Hepatic stellate cell (primary cell): ENCODE measurements at regions not wholly inside any gene's neighbourhood (a gene's known extent, or its start where the extent isn't known, plus 50 kb on each side); places are given as distances from the start of the nearest gene placed in this dataset.
"Not testable (repeated sequence)": the region's sequence is repeated elsewhere in the genome, so short reads cannot be mapped to it uniquely, and the experiment has no call there.

Source experiments
- DNase-seq: peaks from one replicate; pipeline ENCODE4 v3.0.0; 2011; ENCODE audit warnings: low spot score

- no peak for DNase-seq
These were observed 1048.2 kb upstream of the AUTS2 start for GRCh38 chr7:68550027-68550426.

- no peak for DNase-seq
These were observed 1047.6 kb upstream of the AUTS2 start for GRCh38 chr7:68550635-68551034.

GRCh38 chr7:68556537-68556936 is 1041.7 kb upstream of the AUTS2 start:
- no peak for DNase-seq

DNA sequence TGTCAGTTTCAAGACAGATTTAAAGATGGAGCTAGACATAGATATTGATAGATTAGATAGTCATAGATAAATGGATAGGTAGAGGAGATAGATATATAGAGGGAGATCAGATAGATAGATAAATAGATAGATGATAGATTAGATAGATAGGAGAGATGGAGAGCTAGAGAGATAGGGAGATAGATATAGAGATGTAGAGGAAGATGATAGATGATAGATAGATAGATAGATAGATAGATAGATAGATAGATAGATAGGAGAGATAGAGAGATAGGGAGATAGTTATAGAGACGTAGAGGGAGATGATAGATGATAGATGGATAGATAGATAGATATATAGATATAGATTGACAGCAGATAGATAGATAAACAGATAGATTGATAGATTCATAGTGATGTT is 1038.8 kb upstream of the AUTS2 start:
- no peak for DNase-seq

- DNase-seq: no peak
These were observed 1035.9 kb upstream of the AUTS2 start for GRCh38 chr7:68562323-68562899.

DNA sequence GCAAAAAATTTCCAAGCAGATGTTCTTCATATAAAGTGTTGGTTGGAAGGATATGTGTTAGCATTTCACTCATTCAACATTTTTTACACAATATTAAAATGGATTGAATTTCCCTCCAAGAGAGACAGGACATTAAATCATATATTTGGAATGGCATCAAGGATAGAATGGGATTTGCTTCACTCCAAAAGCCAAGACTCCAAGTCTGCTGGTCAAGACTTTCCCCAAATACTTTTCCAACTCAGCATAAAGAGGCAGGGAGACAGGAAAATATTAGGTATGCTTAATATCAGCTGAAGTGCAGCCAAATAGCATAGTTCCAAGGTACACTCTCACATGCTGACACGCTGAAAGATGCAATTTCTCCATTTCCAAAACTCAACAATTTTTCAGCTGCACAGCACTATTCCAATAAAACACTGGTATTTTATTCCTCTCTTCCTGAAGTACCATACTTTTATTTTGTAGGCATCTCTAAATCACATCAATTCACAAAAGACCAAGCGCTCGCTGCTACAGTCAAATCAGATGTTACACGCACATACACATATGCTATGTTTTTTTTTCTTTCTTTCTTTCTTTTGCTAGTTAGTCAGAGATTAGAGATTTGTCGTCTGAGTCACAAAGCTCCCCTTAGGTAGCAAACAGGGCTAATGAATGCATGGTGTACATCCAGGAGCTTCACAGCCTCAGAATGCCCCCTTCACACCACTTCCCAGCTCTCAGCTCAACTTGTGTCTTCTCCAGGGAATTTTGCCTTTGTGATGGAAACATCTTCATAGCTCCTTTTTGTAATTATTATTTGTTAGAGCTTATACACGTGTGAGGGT is 1033.8 kb upstream of the AUTS2 start:
- no peak for DNase-seq

DNA sequence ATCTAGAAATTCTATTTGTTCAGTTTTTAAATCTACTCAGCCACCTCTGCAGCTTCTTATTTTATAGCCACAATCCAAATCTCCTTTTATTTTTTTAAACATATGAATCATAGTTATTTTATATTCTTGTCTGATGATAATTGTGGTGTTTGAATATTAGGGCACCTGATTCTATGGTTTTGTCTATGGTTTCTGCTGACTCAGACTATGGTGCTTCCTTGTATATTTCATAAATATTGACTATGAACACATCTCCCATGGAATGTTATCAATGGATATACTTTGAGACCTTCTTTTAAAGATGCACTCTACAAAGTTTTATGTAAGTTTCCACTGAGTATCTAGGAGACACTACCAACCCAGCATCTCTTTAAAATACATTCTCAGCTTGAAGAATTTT is 1027.0 kb upstream of the AUTS2 start:
- no peak for DNase-seq

GRCh38 chr7:68573271-68574005 is 1024.8 kb upstream of the AUTS2 start:
- DNase-seq: no peak

- no peak for DNase-seq
These were observed 1021.9 kb upstream of the AUTS2 start for GRCh38 chr7:68576366-68576765.

DNA sequence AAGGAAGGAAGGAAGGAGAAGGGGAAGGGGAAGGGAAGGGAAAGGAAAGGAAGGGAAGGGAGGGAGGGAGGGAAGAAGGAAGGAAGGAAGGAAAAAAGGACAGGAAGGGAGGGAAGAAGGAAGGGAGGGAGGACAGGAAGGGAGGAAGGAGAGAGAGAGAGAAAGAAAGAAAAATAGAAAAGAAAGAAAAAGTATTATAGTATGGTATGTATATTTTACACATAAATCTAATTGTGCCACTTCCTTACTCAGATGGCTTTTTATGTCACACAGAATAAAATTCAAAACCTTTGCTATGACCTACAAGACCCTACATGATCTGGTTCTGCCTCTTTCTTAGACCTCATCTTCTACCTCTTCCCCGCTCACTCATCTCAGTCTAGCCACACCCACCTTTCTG is 1016.9 kb upstream of the AUTS2 start:
- DNase-seq: no peak

GRCh38 chr7:68587599-68587998 is 1010.7 kb upstream of the AUTS2 start:
- no peak for DNase-seq

GRCh38 chr7:68601826-68602225 is 996.4 kb upstream of the AUTS2 start:
- DNase-seq: no peak

DNA sequence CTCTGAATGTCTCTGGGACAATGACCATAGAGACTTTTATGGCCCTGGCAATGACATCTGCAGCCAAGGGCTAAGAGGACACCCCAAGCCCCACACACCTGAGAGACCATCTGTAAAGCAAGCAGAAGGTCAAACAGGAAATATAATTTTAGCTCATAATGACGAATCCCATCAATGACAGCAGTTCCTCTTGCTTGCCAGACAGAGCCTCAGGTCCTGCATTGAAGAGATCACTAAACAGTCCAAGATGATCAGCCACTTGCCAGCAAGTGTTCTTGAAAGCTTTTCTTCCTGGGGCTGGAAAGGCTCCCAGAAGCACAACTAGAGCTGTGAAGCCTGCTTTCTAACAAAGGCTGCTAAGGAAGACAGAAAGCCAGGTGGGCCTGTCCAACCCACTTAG is 993.7 kb upstream of the AUTS2 start:
- DNase-seq: no peak

DNA sequence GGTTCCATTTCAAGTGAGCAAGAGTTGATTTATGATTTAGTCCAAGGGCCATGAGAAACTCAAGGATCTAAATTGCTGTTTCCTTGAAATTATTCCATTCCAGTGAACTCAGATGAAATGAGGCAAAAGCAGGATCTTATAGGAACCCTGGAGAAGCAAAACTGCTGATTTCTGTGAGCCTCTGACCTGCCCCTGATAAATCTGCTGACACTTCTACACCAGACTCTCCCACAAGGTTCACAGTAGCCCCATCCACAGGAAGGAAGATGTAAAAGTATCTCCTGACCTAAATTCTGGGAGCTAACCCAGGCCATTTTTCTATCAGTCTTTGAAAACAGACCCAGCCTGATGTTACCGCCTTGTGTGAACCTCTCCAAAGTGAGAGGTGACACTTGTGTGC is 987.6 kb upstream of the AUTS2 start:
- DNase-seq: no peak

DNA sequence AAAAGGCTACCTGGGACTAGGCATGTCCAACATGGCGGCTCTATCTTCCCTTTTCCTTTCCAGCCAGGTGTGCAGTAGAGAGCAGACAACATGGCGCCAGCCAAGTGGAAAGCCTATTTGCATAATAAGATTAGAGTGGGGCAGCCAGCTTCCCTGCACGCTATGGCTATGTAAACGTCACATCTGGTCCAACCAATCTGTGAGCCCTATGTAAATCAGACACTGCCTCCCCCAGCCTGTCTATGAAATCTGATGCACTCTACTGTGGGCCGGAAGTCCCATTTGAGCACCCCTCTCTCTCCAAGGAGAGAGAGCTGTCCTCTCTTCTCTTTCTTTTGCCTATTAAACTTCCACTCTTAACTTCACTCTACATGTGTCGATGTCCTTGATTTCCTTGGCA is 984.9 kb upstream of the AUTS2 start:
- DNase-seq: no peak

- DNase-seq: no peak
These were observed 984.4 kb upstream of the AUTS2 start for GRCh38 chr7:68613897-68614296.

DNA sequence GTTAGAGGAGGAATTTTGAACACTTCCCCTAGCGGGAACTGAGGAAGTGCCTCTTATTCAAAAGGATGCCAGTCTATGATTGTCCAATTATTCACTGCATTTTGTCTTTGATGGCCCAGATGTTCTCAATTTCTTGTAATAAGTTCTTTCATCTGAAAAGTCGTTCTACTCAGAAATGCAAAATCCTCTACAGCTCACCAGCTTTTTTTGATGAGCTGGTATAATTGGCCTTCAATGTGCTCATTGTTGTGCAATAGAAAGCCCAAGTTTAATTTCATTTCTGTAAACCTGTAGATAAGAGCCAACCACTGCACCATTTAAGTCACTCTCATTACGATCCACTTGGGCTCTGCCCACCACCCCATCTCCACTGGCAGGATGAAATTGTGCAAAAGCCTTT is 978.7 kb upstream of the AUTS2 start:
- DNase-seq: no peak

GRCh38 chr7:68622500-68622899 is 975.8 kb upstream of the AUTS2 start:
- DNase-seq: no peak

DNA sequence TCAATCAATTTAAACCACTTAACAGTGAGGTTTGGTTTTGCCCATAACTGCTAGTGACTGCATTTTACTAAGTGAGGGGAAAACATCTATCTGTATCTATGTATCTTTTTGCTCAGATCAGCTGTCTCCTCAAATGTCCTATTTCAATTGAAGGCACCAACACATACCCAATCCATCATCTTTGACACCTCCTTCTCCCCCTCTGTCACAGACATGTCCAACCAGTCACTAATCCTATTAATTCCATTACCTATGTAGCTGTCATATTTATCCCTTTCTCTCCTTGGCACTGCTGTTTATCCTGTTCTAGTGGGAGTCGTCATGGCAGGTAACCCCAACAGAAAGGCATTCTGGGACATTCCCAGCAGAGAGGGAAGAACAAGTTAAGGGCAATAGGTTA is 975.2 kb upstream of the AUTS2 start:
- DNase-seq: no peak

- no peak for DNase-seq
These were observed 970.9 kb upstream of the AUTS2 start for GRCh38 chr7:68627247-68627864.

DNA sequence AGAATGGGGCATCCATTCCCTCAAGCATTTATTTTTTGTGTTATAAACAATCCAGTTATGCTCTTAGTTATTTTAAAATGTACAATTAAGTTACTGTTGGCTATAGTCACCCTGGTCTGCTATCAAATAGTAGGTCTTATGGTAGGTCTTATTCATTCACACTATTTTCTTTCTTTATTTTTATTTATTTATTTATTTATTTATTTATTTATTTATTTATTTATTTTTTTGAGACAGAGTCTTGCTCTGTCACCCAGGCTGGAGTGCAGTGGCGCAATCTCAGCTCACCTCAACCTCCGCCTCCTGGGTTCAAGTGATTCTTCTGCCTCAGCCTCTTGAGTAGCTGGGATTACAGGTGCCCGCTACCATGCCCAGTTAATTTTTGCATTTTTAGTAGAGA is 967.4 kb upstream of the AUTS2 start:
- not testable (repeated sequence) for DNase-seq

- DNase-seq: no peak
These were observed 958.2 kb upstream of the AUTS2 start for GRCh38 chr7:68640103-68640502.

DNA sequence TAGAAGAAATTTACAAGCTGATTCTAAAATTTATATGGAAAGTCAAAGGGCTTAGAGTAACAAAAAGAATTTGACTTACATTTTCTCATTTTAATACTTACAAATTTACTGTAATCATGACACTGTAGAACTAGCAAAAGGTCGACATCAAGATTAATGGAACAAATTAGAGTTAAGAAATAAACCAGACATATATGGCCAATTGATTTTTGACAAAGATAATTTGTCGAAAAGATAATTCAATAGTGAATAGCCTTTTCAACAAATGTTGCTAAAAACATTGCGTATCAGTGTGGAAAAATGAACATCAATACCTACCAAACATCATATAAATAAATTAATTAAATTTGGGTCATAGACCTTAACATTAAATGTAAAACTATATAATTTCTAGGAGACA is 955.5 kb upstream of the AUTS2 start:
- DNase-seq: no peak
